ENCODE measurements at regions not wholly inside any gene's neighbourhood (a gene's known extent, or its start where the extent isn't known, plus 50 kb on each side); places are given as distances from the start of the nearest gene placed in this dataset.

- Histone ChIP-seq H4K91ac (ENCODE audit: low read depth, low read length) (no peak overlapping the region), H3K27me3 (ENCODE audit: insufficient read depth, low read length) (no peaks in the 10 kb centered on the region), H3K9me3 (ENCODE audit: insufficient read depth, low read depth, low read length) (no peaks in the 10 kb centered on the region), H2BK5ac (ENCODE audit: low read depth, low read length, poor library complexity) (no peak overlapping the region), H3K18ac (ENCODE audit: low read length) (no peak overlapping the region), H3K27ac (ENCODE audit: low read depth, low read length) (no peak overlapping the region), H3K9ac (ENCODE audit: low read length) (no peak overlapping the region), H2BK120ac (ENCODE audit: insufficient read depth, low read length, poor library complexity) (no peak overlapping the region), H4K8ac (ENCODE audit: low read depth, low read length) (no peak overlapping the region), H3K4ac (ENCODE audit: low read depth, low read length) (no peak overlapping the region), H2BK12ac (ENCODE audit: low read length) (no peak overlapping the region), H3K23ac (ENCODE audit: low read length) (no peak overlapping the region), H4K12ac (ENCODE audit: low read depth, low read length) (no peak overlapping the region), H3K4me2 (ENCODE audit: low read length) (no peak overlapping the region), H3K79me2 (ENCODE audit: control insufficient read depth, insufficient read depth, low read length, poor library complexity) (no peaks in the 10 kb centered on the region), H3K36me3 (ENCODE audit: control insufficient read depth in 1 of 2, insufficient read depth in 2 of 2, low read length in 2 of 2) (peaks cover 0 to 2% of the 10 kb centered on the region in 2 experiments), H2AFZ (ENCODE audit: insufficient read depth, low read length, poor library complexity) (no peak overlapping the region), H2AK5ac (ENCODE audit: low read length) (no peak overlapping the region), H3K4me3 (ENCODE audit: low read depth, low read length) (no peak overlapping the region), H3K14ac (ENCODE audit: low read length) (no peak overlapping the region), H3K79me1 (ENCODE audit: low read length) (no peaks in the 10 kb centered on the region), H3K4me1 (ENCODE audit: control insufficient read depth in 1 of 2, insufficient read depth in 2 of 2, low read length in 2 of 2) (no peaks in the 10 kb centered on the region)
- no CpG with 5 or more reads among the region's 5 CpGs for WGBS (ENCODE audit: extremely low coverage, insufficient coverage, insufficient read length)
- no peak for DNase-seq
These were observed 108.8 kb upstream of the IGSF1 start for GRCh38 chrX:131397891-131398290.

- H3K18ac ChIP-seq (ENCODE audit: low read length): no peak overlapping the region
- H3K27me3 ChIP-seq (ENCODE audit: insufficient read depth, low read length): no peaks in the 10 kb centered on the region
- no peak overlapping the region for H4K12ac ChIP-seq (ENCODE audit: low read depth, low read length)
- H3K23ac ChIP-seq (ENCODE audit: low read length): no peak overlapping the region
- H2AFZ ChIP-seq (ENCODE audit: insufficient read depth, low read length, poor library complexity): no peak overlapping the region
- no peak overlapping the region for H2BK120ac ChIP-seq (ENCODE audit: insufficient read depth, low read length, poor library complexity)
- H3K79me2 ChIP-seq (ENCODE audit: control insufficient read depth, insufficient read depth, low read length, poor library complexity): no peaks in the 10 kb centered on the region
- no peak overlapping the region for H4K8ac ChIP-seq (ENCODE audit: low read depth, low read length)
- no peak overlapping the region for H3K4ac ChIP-seq (ENCODE audit: low read depth, low read length)
- WGBS (ENCODE audit: extremely low coverage, insufficient coverage, insufficient read length): no CpG with 5 or more reads among the region's 7 CpGs
- peaks cover 0 to 2% of the 10 kb centered on the region in 2 experiments for H3K36me3 ChIP-seq (ENCODE audit: control insufficient read depth in 1 of 2, insufficient read depth in 2 of 2, low read length in 2 of 2)
- no peak overlapping the region for H4K91ac ChIP-seq (ENCODE audit: low read depth, low read length)
- no peak overlapping the region for H3K9ac ChIP-seq (ENCODE audit: low read length)
- H2BK12ac ChIP-seq (ENCODE audit: low read length): no peak overlapping the region
- H3K79me1 ChIP-seq (ENCODE audit: low read length): no peaks in the 10 kb centered on the region
- no peak for DNase-seq
- H3K4me2 ChIP-seq (ENCODE audit: low read length): no peak overlapping the region
- H3K4me1 ChIP-seq (ENCODE audit: control insufficient read depth in 1 of 2, insufficient read depth in 2 of 2, low read length in 2 of 2): no peaks in the 10 kb centered on the region
- no peak overlapping the region for H3K4me3 ChIP-seq (ENCODE audit: low read depth, low read length)
- no peaks in the 10 kb centered on the region for H3K9me3 ChIP-seq (ENCODE audit: insufficient read depth, low read depth, low read length)
- H3K27ac ChIP-seq (ENCODE audit: low read depth, low read length): no peak overlapping the region
- H2BK5ac ChIP-seq (ENCODE audit: low read depth, low read length, poor library complexity): no peak overlapping the region
- no peak overlapping the region for H3K14ac ChIP-seq (ENCODE audit: low read length)
- H2AK5ac ChIP-seq (ENCODE audit: low read length): no peak overlapping the region
These were observed 110.7 kb upstream of the IGSF1 start for GRCh38 chrX:131399678-131400428.

GRCh38 chrX:131402124-131402811, 113.2 kb upstream of the IGSF1 start:
- Histone ChIP-seq H3K23ac (ENCODE audit: low read length) (no peak overlapping the region), H3K79me2 (ENCODE audit: control insufficient read depth, insufficient read depth, low read length, poor library complexity) (no peaks in the 10 kb centered on the region), H3K79me1 (ENCODE audit: low read length) (no peaks in the 10 kb centered on the region), H2AK5ac (ENCODE audit: low read length) (no peak overlapping the region), H3K18ac (ENCODE audit: low read length) (no peak overlapping the region), H4K91ac (ENCODE audit: low read depth, low read length) (no peak overlapping the region), H3K4ac (ENCODE audit: low read depth, low read length) (no peak overlapping the region), H3K9ac (ENCODE audit: low read length) (no peak overlapping the region), H3K4me1 (ENCODE audit: control insufficient read depth in 1 of 2, insufficient read depth in 2 of 2, low read length in 2 of 2) (no peaks in the 10 kb centered on the region), H4K12ac (ENCODE audit: low read depth, low read length) (no peak overlapping the region), H3K4me3 (ENCODE audit: low read depth, low read length) (no peak overlapping the region), H4K8ac (ENCODE audit: low read depth, low read length) (no peak overlapping the region), H3K27me3 (ENCODE audit: insufficient read depth, low read length) (no peaks in the 10 kb centered on the region), H3K4me2 (ENCODE audit: low read length) (no peak overlapping the region), H3K27ac (ENCODE audit: low read depth, low read length) (no peak overlapping the region), H2BK120ac (ENCODE audit: insufficient read depth, low read length, poor library complexity) (no peak overlapping the region), H2BK5ac (ENCODE audit: low read depth, low read length, poor library complexity) (no peak overlapping the region), H3K36me3 (ENCODE audit: control insufficient read depth in 1 of 2, insufficient read depth in 2 of 2, low read length in 2 of 2) (peaks cover 0 to 2% of the 10 kb centered on the region in 2 experiments), H3K14ac (ENCODE audit: low read length) (no peak overlapping the region), H2AFZ (ENCODE audit: insufficient read depth, low read length, poor library complexity) (no peak overlapping the region), H2BK12ac (ENCODE audit: low read length) (no peak overlapping the region), H3K9me3 (ENCODE audit: insufficient read depth, low read depth, low read length) (no peaks in the 10 kb centered on the region)
- no peak for DNase-seq
- no CpG with 5 or more reads among the region's 5 CpGs for WGBS (ENCODE audit: extremely low coverage, insufficient coverage, insufficient read length)

- Histone ChIP-seq H3K9me3 (ENCODE audit: insufficient read depth, low read depth, low read length) (no peaks in the 10 kb centered on the region), H3K23ac (ENCODE audit: low read length) (no peak overlapping the region), H3K4me2 (ENCODE audit: low read length) (no peak overlapping the region)
These were observed 116.4 kb upstream of the IGSF1 start for GRCh38 chrX:131405497-131405896.

More at GRCh38 chrX:131405497-131405896, 116.4 kb upstream of the IGSF1 start:
- Histone ChIP-seq H3K9ac (ENCODE audit: low read length) (no peak overlapping the region), H3K4me1 (ENCODE audit: control insufficient read depth in 1 of 2, insufficient read depth in 2 of 2, low read length in 2 of 2) (no peaks in the 10 kb centered on the region), H3K27ac (ENCODE audit: low read depth, low read length) (no peak overlapping the region), H4K91ac (ENCODE audit: low read depth, low read length) (no peak overlapping the region), H3K36me3 (ENCODE audit: control insufficient read depth in 1 of 2, insufficient read depth in 2 of 2, low read length in 2 of 2) (peaks cover 0 to 2% of the 10 kb centered on the region in 2 experiments), H3K79me1 (ENCODE audit: low read length) (no peaks in the 10 kb centered on the region), H3K4ac (ENCODE audit: low read depth, low read length) (no peak overlapping the region), H3K14ac (ENCODE audit: low read length) (no peak overlapping the region), H3K4me3 (ENCODE audit: low read depth, low read length) (no peak overlapping the region), H2BK12ac (ENCODE audit: low read length) (no peak overlapping the region), H2BK5ac (ENCODE audit: low read depth, low read length, poor library complexity) (no peak overlapping the region), H3K27me3 (ENCODE audit: insufficient read depth, low read length) (no peaks in the 10 kb centered on the region), H4K12ac (ENCODE audit: low read depth, low read length) (no peak overlapping the region), H2AFZ (ENCODE audit: insufficient read depth, low read length, poor library complexity) (no peak overlapping the region), H2BK120ac (ENCODE audit: insufficient read depth, low read length, poor library complexity) (no peak overlapping the region), H3K79me2 (ENCODE audit: control insufficient read depth, insufficient read depth, low read length, poor library complexity) (no peaks in the 10 kb centered on the region), H4K8ac (ENCODE audit: low read depth, low read length) (no peak overlapping the region), H3K18ac (ENCODE audit: low read length) (no peak overlapping the region), H2AK5ac (ENCODE audit: low read length) (no peak overlapping the region)
- DNase-seq: peak in 1 of 2 donors; percentile 16
- 100% methylated on average over 1 of the region's 6 CpGs for WGBS (ENCODE audit: extremely low coverage, insufficient coverage, insufficient read length)
